H1 (cell line): ENCODE measurements at regions not wholly inside any gene's neighbourhood (a gene's known extent, or its start where the extent isn't known, plus 50 kb on each side); places are given as distances from the start of the nearest gene placed in this dataset.

Experiments used
- CTCF ChIA-PET: fragments of 300-600 bp; sonication (Branson Sonifier 250); formaldehyde crosslinking; loops from one replicate; lab custom pipeline; 2021; ENCODE audit not compliant: partially characterized antibody; lab: Charles Lee
- POLR2A ChIA-PET: fragments of 300-600 bp; sonication (Branson Sonifier 250); formaldehyde crosslinking; loops from one replicate; lab custom pipeline; 2021; ENCODE audit warnings: inconsistent platforms; ENCODE audit not compliant: partially characterized antibody; lab: Charles Lee
- DNase-seq, 2 experiments: peaks; one replicate each; pipeline versions ENCODE4 v3.0.0 to v3.0.0-alpha.2; 2010 to 2022; ENCODE audit warnings: low spot score in 2 of 2, low read depth in 1 of 2, mixed read lengths in 1 of 2
- FAIRE-seq: peaks from 2 replicates; lab custom pipeline; 2011; peaks lifted over from hg19 to GRCh38; lab: Jason Lieb, UNC
- H2AFZ ChIP-seq: 2 replicates; pipeline ENCODE4 v1.8.1; 2012; ENCODE audit warnings: low read length, inconsistent platforms
- H2AK5ac ChIP-seq: 2 replicates; pipeline ENCODE4 v1.6.1; 2013; ENCODE audit warnings: low read depth, low read length
- H2BK120ac ChIP-seq: replicated peaks from 2 replicates; pipeline ENCODE3; 2013; ENCODE audit warnings: low read depth, low read length, inconsistent platforms
- H2BK12ac ChIP-seq: 2 replicates; pipeline ENCODE4 v1.6.1; 2013; ENCODE audit warnings: low read depth, low read length
- H2BK15ac ChIP-seq: 2 replicates; pipeline ENCODE4 v1.6.1; 2013; ENCODE audit warnings: low read length
- H2BK20ac ChIP-seq: 2 replicates; pipeline ENCODE4 v1.6.1; 2013; ENCODE audit warnings: low read length
- H2BK5ac ChIP-seq: 2 replicates; pipeline ENCODE4 v1.6.1; 2013; ENCODE audit warnings: low read depth, low read length
- H3K14ac ChIP-seq: 2 replicates; pipeline ENCODE4 v1.6.1; 2013; ENCODE audit warnings: inconsistent platforms; ENCODE audit not compliant: insufficient read length
- H3K18ac ChIP-seq: 2 replicates; pipeline ENCODE4 v1.6.1; 2013; ENCODE audit warnings: low read length; ENCODE audit errors: extremely low read depth
- H3K23ac ChIP-seq: 2 replicates; pipeline ENCODE4 v1.6.1; 2013; ENCODE audit warnings: inconsistent platforms; ENCODE audit not compliant: insufficient read length
- H3K23me2 ChIP-seq: 2 replicates; pipeline ENCODE4 v1.6.1; 2013; ENCODE audit warnings: low read depth, low read length
- H3K27ac ChIP-seq: 2 replicates; pipeline ENCODE4 v1.6.1; 2011; ENCODE audit warnings: low read depth, low read length, inconsistent platforms
- H3K27me3 ChIP-seq, 4 experiments: replicated peaks in 1 of 4; 1 replicate in 1 of 4; 2 replicates in 3 of 4; pipeline versions ENCODE4 v1.6.1 to v1.8.1; 2011 to 2013; ENCODE audit warnings: low read length in 3 of 4, mild to moderate bottlenecking in 3 of 4, inconsistent platforms in 2 of 4, mixed read lengths in 2 of 4, moderate library complexity in 1 of 4; ENCODE audit not compliant: control insufficient read depth in 3 of 4, insufficient read depth in 3 of 4; ENCODE audit errors: extremely low read depth in 1 of 4
- H3K36me3 ChIP-seq, 4 experiments: 2 replicates each; pipeline versions ENCODE4 v1.6.1 to v1.8.1; 2011 to 2013; ENCODE audit warnings: mild to moderate bottlenecking in 4 of 4, low read length in 3 of 4, moderate library complexity in 2 of 4, control low read depth in 1 of 4, inconsistent platforms in 1 of 4; ENCODE audit not compliant: insufficient read depth in 4 of 4, control insufficient read depth in 2 of 4
- H3K4ac ChIP-seq: replicated peaks from 2 replicates; pipeline ENCODE3; 2013; ENCODE audit warnings: low read length, low read depth, mixed read lengths, inconsistent platforms; ENCODE audit not compliant: insufficient read length
- H3K4me1 ChIP-seq, 4 experiments: replicated peaks in 1 of 4; 1 replicate in 1 of 4; 2 replicates in 3 of 4; pipeline versions ENCODE4 v1.6.1 to v1.8.1; 2011 to 2013; ENCODE audit warnings: low read length in 3 of 4, inconsistent platforms in 2 of 4, mixed read lengths in 1 of 4; ENCODE audit not compliant: insufficient read depth in 4 of 4, control insufficient read depth in 3 of 4
- H3K4me2 ChIP-seq, 2 experiments: 2 replicates each; pipeline versions ENCODE4 v1.6.1 to v1.8.1; 2011 to 2013; ENCODE audit warnings: low read depth in 2 of 2, low read length in 2 of 2, control low read depth in 1 of 2, inconsistent platforms in 1 of 2, mild to moderate bottlenecking in 1 of 2; ENCODE audit not compliant: insufficient read depth in 1 of 2
- H3K4me3 ChIP-seq, 4 experiments: fragments of 200-600, 300-600 bp in 1 of 4; sonication (generic), shearing (Covaris generic), sonication (Bioruptor Twin) in 1 of 4; 2 replicates each; pipeline versions ENCODE4 v1.5.1 to v1.8.1; 2011 to 2016; ENCODE audit warnings: low read length in 4 of 4, low read depth in 3 of 4, control low read depth in 2 of 4, inconsistent platforms in 2 of 4, mild to moderate bottlenecking in 2 of 4, mixed read lengths in 1 of 4, moderate library complexity in 1 of 4; ENCODE audit not compliant: insufficient read depth in 2 of 4; ENCODE audit errors: extremely low read depth in 1 of 4
- H3K56ac ChIP-seq: replicated peaks from 2 replicates; pipeline ENCODE3; 2013; ENCODE audit warnings: low read depth, mild to moderate bottlenecking, mixed read lengths, low read length, inconsistent platforms; ENCODE audit not compliant: insufficient read length
- H3K79me1 ChIP-seq: 2 replicates; pipeline ENCODE4 v1.6.1; 2013; ENCODE audit warnings: low read depth, low read length, control low read depth
- H3K79me2 ChIP-seq, 2 experiments: 2 replicates each; pipeline versions ENCODE4 v1.6.1 to v1.8.1; 2012 to 2013; ENCODE audit warnings: low read length in 2 of 2, mild to moderate bottlenecking in 2 of 2, inconsistent platforms in 1 of 2; ENCODE audit not compliant: insufficient read depth in 2 of 2, control insufficient read depth in 1 of 2
- H3K9ac ChIP-seq, 4 experiments: replicated peaks in 1 of 4; 1 replicate in 1 of 4; 2 replicates in 3 of 4; pipeline versions ENCODE4 v1.6.1 to v1.8.1; 2011 to 2013; ENCODE audit warnings: low read depth in 3 of 4, low read length in 3 of 4, control low read depth in 2 of 4, mild to moderate bottlenecking in 2 of 4, moderate library complexity in 2 of 4, inconsistent platforms in 1 of 4; ENCODE audit errors: extremely low read depth in 1 of 4
- H3K9me3 ChIP-seq, 2 experiments: 2 replicates each; pipeline versions ENCODE4 v1.6.1 to v1.8.1; 2012 to 2013; ENCODE audit warnings: mild to moderate bottlenecking in 2 of 2, moderate library complexity in 2 of 2, control low read depth in 1 of 2, inconsistent platforms in 1 of 2, low read depth in 1 of 2, low read length in 1 of 2, mixed read lengths in 1 of 2; ENCODE audit not compliant: insufficient read depth in 2 of 2
- H4K20me1 ChIP-seq, 2 experiments: replicated peaks in 1 of 2; 2 replicates each; pipeline versions ENCODE3 to v1.8.1; 2011 to 2013; ENCODE audit warnings: inconsistent platforms in 2 of 2, low read length in 2 of 2, mild to moderate bottlenecking in 1 of 2; ENCODE audit not compliant: insufficient read depth in 2 of 2, control insufficient read depth in 1 of 2
- H4K5ac ChIP-seq: 2 replicates; pipeline ENCODE4 v1.6.1; 2013; ENCODE audit warnings: low read length, low read depth, mixed read lengths, inconsistent platforms; ENCODE audit not compliant: insufficient read length
- H4K8ac ChIP-seq: 2 replicates; pipeline ENCODE4 v1.8.0; 2013; ENCODE audit warnings: mild to moderate bottlenecking, moderate library complexity, low read length, inconsistent platforms; ENCODE audit not compliant: insufficient read depth; ENCODE audit errors: extremely low read depth
- H4K91ac ChIP-seq: replicated peaks from 2 replicates; pipeline ENCODE3; 2013; ENCODE audit warnings: low read length, mixed read lengths, inconsistent platforms; ENCODE audit not compliant: insufficient read length
- ASH2L ChIP-seq: fragments of 200-600, 300-600 bp; sonication (generic); IDR thresholded peaks from one replicate; pipeline ENCODE4 v1.7.1; 2017; ENCODE audit warnings: low read length
- BACH1 ChIP-seq: IDR thresholded peaks from 2 replicates; pipeline ENCODE4 v1.6.1; 2012; ENCODE audit warnings: low read length, improper control_type of control experiment
- CBX5 ChIP-seq: fragments of 300-800, 300-1000 bp; sonication (generic); IDR thresholded peaks from 2 replicates; pipeline ENCODE4 v1.7.1; 2016; ENCODE audit warnings: antibody characterized with exemption, low read length, low read depth
- CTCF ChIP-seq, 3 experiments: IDR thresholded peaks; 1 replicate in 2 of 3; 2 replicates in 1 of 3; pipeline versions ENCODE4 v1.5.1 to v1.6.1; 2011; ENCODE audit warnings: low read length in 3 of 3, mild to moderate bottlenecking in 3 of 3, inconsistent platforms in 2 of 3, low read depth in 1 of 3, moderate library complexity in 1 of 3; ENCODE audit not compliant: insufficient read depth in 1 of 3; ENCODE audit errors: control extremely low read depth in 1 of 3
- GABPA ChIP-seq: IDR thresholded peaks from 2 replicates; pipeline ENCODE4 v1.6.1; 2011; ENCODE audit warnings: mild to moderate bottlenecking, low read length, moderate library complexity, borderline replicate concordance; ENCODE audit not compliant: insufficient read depth
- JUN ChIP-seq: IDR thresholded peaks from 2 replicates; pipeline ENCODE4 v1.6.1; 2011; ENCODE audit warnings: low read depth, mild to moderate bottlenecking, improper control_type of control experiment, low read length
- KDM5A ChIP-seq: fragments of 200-600 bp; IDR thresholded peaks from 2 replicates; pipeline ENCODE4 v1.7.1; 2012; ENCODE audit warnings: mild to moderate bottlenecking, low read length, inconsistent platforms, mixed read lengths
- PHF8 ChIP-seq: fragments of 200-600 bp; sonication (generic); conservative IDR thresholded peaks from 2 replicates; pipeline ENCODE4 v1.7.1; 2012; ENCODE audit warnings: low read depth, mild to moderate bottlenecking, inconsistent platforms, low read length, moderate library complexity
- POLR2AphosphoS5 ChIP-seq: IDR thresholded peaks from 2 replicates; pipeline ENCODE4 v1.6.1; 2011; ENCODE audit warnings: low read depth, low read length
- RFX5 ChIP-seq: IDR thresholded peaks from 2 replicates; pipeline ENCODE4 v1.6.1; 2011; ENCODE audit warnings: low read depth, low read length, improper control_type of control experiment, borderline replicate concordance
- TEAD4 ChIP-seq: IDR thresholded peaks from 2 replicates; pipeline ENCODE4 v1.6.1; 2012; ENCODE audit warnings: low read depth, low read length, inconsistent platforms, mixed read lengths
- USF2 ChIP-seq: IDR thresholded peaks from 2 replicates; pipeline ENCODE4 v1.6.1; 2011; ENCODE audit warnings: low read length, improper control_type of control experiment
- YY1 ChIP-seq: IDR thresholded peaks from 2 replicates; pipeline ENCODE4 v1.6.1; 2011; ENCODE audit warnings: low read depth, mild to moderate bottlenecking, low read length

GRCh38 chr6:74197310-74197709 lies 501.3 kb downstream of the CD109 start:
- H3K23me2 ChIP-seq, result no peaks in the 10 kb centered on the region
- no peak overlapping the region for H2AFZ ChIP-seq
- no peak overlapping the region for H3K56ac ChIP-seq
- H3K4me3 ChIP-seq, result no peak overlapping the region
- H3K18ac ChIP-seq, result no peak overlapping the region
- no peak overlapping the region for H2BK20ac ChIP-seq
- H2AK5ac ChIP-seq, result no peak overlapping the region
- no peak overlapping the region for H3K27ac ChIP-seq
- no peaks in the 10 kb centered on the region for H3K27me3 ChIP-seq
- H3K79me2 ChIP-seq, result no peaks in the 10 kb centered on the region
- H2BK15ac ChIP-seq, result no peak overlapping the region
- no peak overlapping the region for H3K14ac ChIP-seq
- POLR2A ChIA-PET, result no interaction called here
- CTCF ChIA-PET, result interaction anchor here (0.6 to 1.2 kb wide), 4 partner anchors 9 to 341 kb away, joined by 3 to 6 read pairs (median 4); no protein-coding TSS in a partner anchor
- no peak overlapping the region for H4K91ac ChIP-seq
- DNase-seq (no peak), FAIRE-seq (no peak)
- H2BK120ac ChIP-seq, result no peak overlapping the region
- no peaks in the 10 kb centered on the region for H4K20me1 ChIP-seq
- no peak overlapping the region for H3K23ac ChIP-seq
- no peaks in the 10 kb centered on the region for H3K36me3 ChIP-seq
- H3K4me2 ChIP-seq, result no peak overlapping the region
- H3K9ac ChIP-seq, result no peak overlapping the region
- H3K4ac ChIP-seq, result no peak overlapping the region
- H4K5ac ChIP-seq, result no peak overlapping the region
- H2BK12ac ChIP-seq, result no peak overlapping the region
- H3K4me1 ChIP-seq, result peaks cover 0 to 3% (median 2%) of the 10 kb centered on the region in 4 experiments; a peak in 3 of 7 replicates
- no peak overlapping the region for H2BK5ac ChIP-seq
- no peaks in the 10 kb centered on the region for H3K79me1 ChIP-seq
- H3K9me3 ChIP-seq, result no peaks in the 10 kb centered on the region
- no peak overlapping the region for H4K8ac ChIP-seq
- TF ChIP-seq BACH1, result no peak
- TF ChIP-seq CBX5, result no peak
- no peak for TF ChIP-seq YY1
- no peak for TF ChIP-seq ASH2L
- TF ChIP-seq JUN, result no peak
- no peak for TF ChIP-seq CTCF (IDR thresholded peaks at IDR 0.05; ENCODE audit: control extremely low read depth in 1 of 3, insufficient read depth in 1 of 3, low read depth in 1 of 3, low read length in 3 of 3)
- no peak for TF ChIP-seq TEAD4
- TF ChIP-seq GABPA, result no peak
- TF ChIP-seq POLR2AphosphoS5, result no peak
- TF ChIP-seq PHF8, result no peak
- no peak for TF ChIP-seq KDM5A
- TF ChIP-seq USF2, result no peak
- no peak for TF ChIP-seq RFX5
